ENCODE measurements at regions not wholly inside any gene's neighbourhood (a gene's known extent, or its start where the extent isn't known, plus 50 kb on each side); places are given as distances from the start of the nearest gene placed in this dataset.

GRCh38 chr9:95816716-95817115 is 58.8 kb upstream of the ERCC6L2 start (continued):
- no peak for TF ChIP-seq ZSCAN30 (CRISPR knock-in tag; IDR thresholded peaks at IDR 0.05)

- ATAC-seq (no peak), DNase-seq (ENCODE audit: low spot score) (no peak), FAIRE-seq (no peak)
- peaks cover 0 to 5% of the 10 kb centered on the region in 2 experiments; a peak in 2 of 5 replicates for H3K27me3 ChIP-seq (ENCODE audit: control insufficient read depth in 1 of 2, insufficient read depth in 2 of 2, low read length in 2 of 2)
- no peak overlapping the region for H2AFZ ChIP-seq (ENCODE audit: low read length)
- no peak overlapping the region for H3K4me3 ChIP-seq (replicated peaks in 1 of 3; ENCODE audit: insufficient read depth in 1 of 3, low read depth in 2 of 3, low read length in 3 of 3)
- no peaks in the 10 kb centered on the region for H3K79me2 ChIP-seq (ENCODE audit: insufficient read depth, low read length)
- H4K20me1 ChIP-seq (ENCODE audit: insufficient read depth, low read length), result no peaks in the 10 kb centered on the region
- no peaks in the 10 kb centered on the region for H3K36me3 ChIP-seq (replicated peaks in 1 of 2; ENCODE audit: control insufficient read depth in 1 of 2, insufficient read depth in 2 of 2, low read length in 2 of 2)
- CTCF ChIA-PET (ENCODE audit: low intra/inter-chr PET ratio, low total read pairs), result no interaction called here
- 75% methylated on average over 17 of the region's 17 CpGs for WGBS (ENCODE audit: low lambda C conversion rate)
- POLR2A ChIA-PET, result no interaction called here
- no peak overlapping the region for H3K4me2 ChIP-seq (ENCODE audit: low read depth, low read length)
- no peak overlapping the region for H3K27ac ChIP-seq (ENCODE audit: extremely low read length, insufficient read depth, low read length)
- no peaks in the 10 kb centered on the region for H3K9me3 ChIP-seq (ENCODE audit: low read length)
- H3K4me1 ChIP-seq (ENCODE audit: insufficient read depth, low read length), result no peaks in the 10 kb centered on the region
- no peak overlapping the region for H3K9ac ChIP-seq (ENCODE audit: insufficient read depth, low read depth, low read length)
- intact Hi-C loops (cut with micrococcal nuclease; ENCODE audit: unreplicated experiment), result no loop called here
- TF ChIP-seq NFYC (CRISPR knock-in tag; IDR thresholded peaks at IDR 0.05), result no peak
- no peak for TF ChIP-seq ZBTB10 (CRISPR knock-in tag; IDR thresholded peaks at IDR 0.05; ENCODE audit: borderline replicate concordance)
- no peak for TF ChIP-seq PHF8 (CRISPR knock-in tag; IDR thresholded peaks at IDR 0.05)
- no peak for TF ChIP-seq ZNF615 (CRISPR knock-in tag; IDR thresholded peaks at IDR 0.05; ENCODE audit: borderline replicate concordance)
- no peak for TF ChIP-seq SATB2 (CRISPR knock-in tag; IDR thresholded peaks at IDR 0.05)
- no peak for TF ChIP-seq NKX3-1 (CRISPR knock-in tag; IDR thresholded peaks at IDR 0.05)
- TF ChIP-seq, protein P1, sequence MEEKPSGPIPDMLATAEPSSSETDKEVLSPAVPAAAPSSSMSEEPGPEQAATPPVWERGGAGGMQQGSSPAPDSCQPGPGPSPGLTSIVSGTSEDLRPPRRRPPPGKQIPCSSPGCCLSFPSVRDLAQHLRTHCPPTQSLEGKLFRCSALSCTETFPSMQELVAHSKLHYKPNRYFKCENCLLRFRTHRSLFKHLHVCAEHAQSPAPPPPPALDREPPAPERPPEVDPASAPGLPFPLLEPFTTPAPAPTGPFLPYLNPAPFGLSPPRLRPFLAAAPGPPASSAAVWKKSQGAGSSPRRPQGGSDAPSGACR (CRISPR knock-in tag; IDR thresholded peaks at IDR 0.05), result no peak
- no peak for TF ChIP-seq ZNF367 (CRISPR knock-in tag; IDR thresholded peaks at IDR 0.05; ENCODE audit: borderline replicate concordance)
- no peak for TF ChIP-seq RFXANK (CRISPR knock-in tag; IDR thresholded peaks at IDR 0.05)
- TF ChIP-seq CHD4 (IDR thresholded peaks at IDR 0.05; ENCODE audit: borderline replicate concordance, low read length), result no peak
- no peak for TF ChIP-seq NCOA1 (CRISPR knock-in tag; IDR thresholded peaks at IDR 0.05)
- no peak for TF ChIP-seq ZNF784 (CRISPR knock-in tag; IDR thresholded peaks at IDR 0.05; ENCODE audit: borderline replicate concordance)
- in situ Hi-C loops (cut with HindIII; ENCODE audit: extremely low pct_ligation_motif_present, low pct_unique_long_range_greater_than_20kb), result no loop called here
- no TSS peak for BruUV-seq (replicated peaks)
Measured at GRCh38 chr9:95815961-95816360, 59.5 kb upstream of the ERCC6L2 start.

Data from HepG2 (cell line).